Heart right ventricle (tissue), 16 donors: ENCODE measurements at regions not wholly inside any gene's neighbourhood (a gene's known extent, or its start where the extent isn't known, plus 50 kb on each side); places are given as distances from the start of the nearest gene placed in this dataset.

Experiments used
- ATAC-seq, 8 donors: fragments of 200-7000 bp; cut with Tn5 transposase; one replicate each; pipeline ENCODE4 v1.9.1; 2020; ENCODE audit warnings: mild to moderate bottlenecking in 8 of 8, moderate library complexity in 8 of 8, moderate number of reproducible peaks in 1 of 8
- DNase-seq, 2 donors: peaks; one replicate each; pipeline ENCODE4 v3.0.0-alpha.2; 2020
- H3K27ac ChIP-seq, 10 donors: fragments of 200-600 bp; sonication (generic) in 2 of 10; one replicate each; pipeline versions ENCODE4 v1.5.0 to v1.8.0; 2020 to 2022; ENCODE audit warnings: mild to moderate bottlenecking in 3 of 10
- H3K27me3 ChIP-seq, 7 donors: fragments of 200-600 bp; one replicate each; pipeline ENCODE4 v1.8.0; 2021 to 2022; ENCODE audit warnings: mild to moderate bottlenecking in 2 of 7
- H3K36me3 ChIP-seq, 9 donors: fragments of 200-600 bp; sonication (generic) in 1 of 9; one replicate each; pipeline versions ENCODE4 v1.5.0 to v1.8.0; 2020 to 2022; ENCODE audit warnings: mild to moderate bottlenecking in 2 of 9
- H3K4me1 ChIP-seq, 9 donors: fragments of 200-600 bp; sonication (generic) in 1 of 9; one replicate each; pipeline versions ENCODE4 v1.5.0 to v1.8.0; 2020 to 2022; ENCODE audit warnings: mild to moderate bottlenecking in 4 of 9
- H3K4me3 ChIP-seq, 10 donors: fragments of 200-600 bp; sonication (generic) in 2 of 10; one replicate each; pipeline versions ENCODE4 v1.5.0 to v1.8.0; 2020 to 2022; ENCODE audit warnings: mild to moderate bottlenecking in 7 of 10, moderate library complexity in 2 of 10
- H3K9me3 ChIP-seq, 11 donors: fragments of 200-600 bp in 10 of 11; sonication (generic) in 2 of 11; one replicate each; pipeline versions ENCODE4 v1.5.0 to v1.8.0; 2013 to 2022; ENCODE audit warnings: mild to moderate bottlenecking in 2 of 11, control low read depth in 1 of 11, moderate library complexity in 1 of 11
- WGBS, 2 donors: extraction: QIAGEN DNeasy Blood & Tissue Kit; methylation state at CpG; one replicate each; pipeline ENCODE4 v1.1.7; 2013; ENCODE audit warnings: inconsistent platforms in 1 of 2; 5-methylcytosine and 5-hydroxymethylcytosine counted together
- intact Hi-C, 10 donors: fragments of 100-400 bp; cut with DNase I; formaldehyde crosslinking; loops; one replicate each; pipeline versions ENCODE4 v1.11.1 to v1.14.2; 2022
- TF ChIP-seq, protein P1 (sequence below), 9 donors: fragments of 200-600 bp; sonication (generic) in 2 of 9; IDR thresholded peaks; one replicate each; pipeline versions ENCODE4 v1.5.0 to v1.8.0; 2021 to 2022; ENCODE audit warnings: antibody characterized with exemption in 9 of 9, mild to moderate bottlenecking in 5 of 9, moderate library complexity in 1 of 9
- donor health status: Arrhythmogenic right ventricular cardiomyopathy.
- donor health status: ischemic (EF 13 %, LVEDD 7.1; RV severe dilation, severe dysfunction).
- donor health status: healthy with polysubstance abuse.
- donor health status: DM: no; HTN: yes; CAD: no.
- donor health status: DM: no; HTN: no; CAD: no.
- donor health status: ischemic (EF 25% LVEDD 6.9; RV normal size, moderate dysfunction).
- donor health status: ischemic (EF 25% LVEDD 5.7; RV mildly dilated, moderate dysfunction).
- donor health status: healthy.
- donor health status: DM: yes; HTN: yes; CAD: no.
- donor health status: Ischemic cardiomyopathy.
- donor health status: ischemic (EF 35%, LVEDD 5.7; RV mildly dilated, moderate dysfunction).
- donor health status: nonischemic (EF 11% LVEDD 7.7; RV severe dilation, severe dysfunction).
- donor health status: DM: yes; HTN: yes; CAD: no.
- donor health status: PGD.
- donor health status: ischemic (EF 29% LVEDD 5.4; RV normal size, mild dysfunction).
- donor health status: nonischemic (EF 23%, LVEDD 6.1; RV moderate dilation, normal function).

- TF ChIP-seq, protein P1, sequence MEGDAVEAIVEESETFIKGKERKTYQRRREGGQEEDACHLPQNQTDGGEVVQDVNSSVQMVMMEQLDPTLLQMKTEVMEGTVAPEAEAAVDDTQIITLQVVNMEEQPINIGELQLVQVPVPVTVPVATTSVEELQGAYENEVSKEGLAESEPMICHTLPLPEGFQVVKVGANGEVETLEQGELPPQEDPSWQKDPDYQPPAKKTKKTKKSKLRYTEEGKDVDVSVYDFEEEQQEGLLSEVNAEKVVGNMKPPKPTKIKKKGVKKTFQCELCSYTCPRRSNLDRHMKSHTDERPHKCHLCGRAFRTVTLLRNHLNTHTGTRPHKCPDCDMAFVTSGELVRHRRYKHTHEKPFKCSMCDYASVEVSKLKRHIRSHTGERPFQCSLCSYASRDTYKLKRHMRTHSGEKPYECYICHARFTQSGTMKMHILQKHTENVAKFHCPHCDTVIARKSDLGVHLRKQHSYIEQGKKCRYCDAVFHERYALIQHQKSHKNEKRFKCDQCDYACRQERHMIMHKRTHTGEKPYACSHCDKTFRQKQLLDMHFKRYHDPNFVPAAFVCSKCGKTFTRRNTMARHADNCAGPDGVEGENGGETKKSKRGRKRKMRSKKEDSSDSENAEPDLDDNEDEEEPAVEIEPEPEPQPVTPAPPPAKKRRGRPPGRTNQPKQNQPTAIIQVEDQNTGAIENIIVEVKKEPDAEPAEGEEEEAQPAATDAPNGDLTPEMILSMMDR (IDR thresholded peaks at IDR 0.05): no peak
- WGBS, 2 donors: 45 to 60% methylated on average over 1 of the region's 1 CpG
- H3K27me3 ChIP-seq: no peaks in the 10 kb centered on the region
Observed at GRCh38 chr18:1522249-1522615, 617.6 kb downstream of the ADCYAP1 start.

DNA sequence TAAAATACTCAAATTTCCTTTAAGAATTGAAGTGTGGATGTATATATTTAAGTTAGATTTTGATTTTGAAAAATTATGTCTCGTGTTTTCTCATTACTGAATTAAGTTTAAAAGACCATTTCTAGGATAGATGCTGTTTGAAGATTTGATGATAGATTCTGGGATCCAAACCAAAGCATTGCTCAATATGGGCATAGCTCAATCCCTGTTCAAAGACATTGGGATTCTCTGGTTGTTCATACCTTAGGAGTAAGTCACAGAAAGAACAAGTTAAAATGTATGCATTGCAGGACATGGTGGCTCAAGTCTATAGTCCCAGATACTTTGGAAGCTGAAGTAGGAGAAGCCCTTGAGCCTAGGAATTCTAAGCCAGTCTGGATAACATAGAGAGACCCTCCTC is 622.3 kb downstream of the ADCYAP1 start:
- Histone ChIP-seq H3K4me1 (no peaks in the 10 kb centered on the region), H3K36me3 (no peaks in the 10 kb centered on the region), H3K4me3 (no peak overlapping the region), H3K27me3 (peaks cover 0 to 5% (median 0%) of the 10 kb centered on the region in 7 donors), H3K9me3 (no peaks in the 10 kb centered on the region), H3K27ac (no peak overlapping the region)
- DNase-seq (no peak), ATAC-seq (no peak)
- WGBS, 2 donors: 43 to 47% methylated on average over 1 of the region's 1 CpG
- intact Hi-C loops: no loop called here
- TF ChIP-seq, protein P1 (IDR thresholded peaks at IDR 0.05): no peak

More at GRCh38 chr18:1522249-1522615, 617.6 kb downstream of the ADCYAP1 start:
- intact Hi-C loops: no loop called here
- H3K36me3 ChIP-seq: no peaks in the 10 kb centered on the region
- ATAC-seq: no peak
- no peaks in the 10 kb centered on the region for H3K9me3 ChIP-seq
- no peak overlapping the region for H3K27ac ChIP-seq
- no peaks in the 10 kb centered on the region for H3K4me1 ChIP-seq
- no peak overlapping the region for H3K4me3 ChIP-seq
- DNase-seq: no peak

GRCh38 chr18:1527805-1528204 is 623.1 kb downstream of the ADCYAP1 start:
- Histone ChIP-seq H3K36me3 (no peaks in the 10 kb centered on the region), H3K27me3 (peaks cover 0 to 5% (median 0%) of the 10 kb centered on the region in 7 donors), H3K4me3 (no peak overlapping the region), H3K9me3 (no peaks in the 10 kb centered on the region), H3K27ac (no peak overlapping the region), H3K4me1 (no peaks in the 10 kb centered on the region)
- intact Hi-C loops: no loop called here
- 48 to 54% methylated on average over 3 of the region's 3 CpGs for WGBS, 2 donors
- no peak for DNase-seq
- ATAC-seq: no peak
- TF ChIP-seq, protein P1 (IDR thresholded peaks at IDR 0.05): no peak

DNA sequence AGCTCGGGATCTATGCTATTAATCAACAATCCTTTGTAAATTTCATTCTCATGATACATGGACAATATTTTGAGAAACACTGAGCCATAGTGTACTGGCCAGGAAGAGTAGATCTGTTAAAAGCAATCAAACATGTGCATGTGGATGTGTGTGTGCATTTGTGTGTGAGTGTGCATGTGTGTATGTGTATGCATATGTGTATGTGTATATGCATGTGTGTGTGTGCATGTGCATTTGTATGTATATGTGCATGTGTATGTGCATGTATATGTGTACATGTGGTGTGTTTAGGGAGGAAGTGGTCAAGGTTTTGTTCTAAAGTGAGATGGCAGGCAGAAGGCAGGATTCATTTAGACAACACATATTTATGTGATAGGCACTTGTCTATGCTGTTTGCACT is 623.8 kb downstream of the ADCYAP1 start:
- no peaks in the 10 kb centered on the region for H3K4me1 ChIP-seq
- no peak overlapping the region for H3K27ac ChIP-seq
- no peaks in the 10 kb centered on the region for H3K36me3 ChIP-seq
- intact Hi-C loops: no loop called here
- TF ChIP-seq, protein P1 (IDR thresholded peaks at IDR 0.05): no peak
- H3K4me3 ChIP-seq: no peak overlapping the region
- WGBS, 2 donors: 66 to 75% methylated on average over 1 of the region's 1 CpG
- no peak for ATAC-seq
- DNase-seq: no peak
- peaks cover 0 to 2% (median 0%) of the 10 kb centered on the region in 11 donors for H3K9me3 ChIP-seq
- peaks cover 0 to 5% (median 0%) of the 10 kb centered on the region in 7 donors for H3K27me3 ChIP-seq
